Neuronal stem cell (in vitro differentiated cells): ENCODE measurements at regions not wholly inside any gene's neighbourhood (a gene's known extent, or its start where the extent isn't known, plus 50 kb on each side); places are given as distances from the start of the nearest gene placed in this dataset.
A peak's percentile ranks its signal among the peaks of the same experiment; 100 is the strongest.

Source experiments
- DNase-seq: peaks from one replicate; pipeline ENCODE4 v3.0.0-alpha.2; 2013; ENCODE audit warnings: low spot score
- H2AFZ ChIP-seq: one replicate; pipeline ENCODE4 v1.6.1; 2013; ENCODE audit warnings: mild to moderate bottlenecking, low read length, inconsistent platforms
- H2AK5ac ChIP-seq: 2 replicates; pipeline ENCODE4 v1.6.1; 2013; ENCODE audit warnings: low read depth, mild to moderate bottlenecking, inconsistent platforms, low read length, moderate library complexity, mixed read lengths
- H2BK120ac ChIP-seq: 2 replicates; pipeline ENCODE4 v1.6.1; 2013; ENCODE audit warnings: low read depth, mild to moderate bottlenecking, inconsistent platforms, low read length, moderate library complexity, mixed read lengths
- H2BK12ac ChIP-seq: one replicate; pipeline ENCODE4 v1.6.1; 2013; ENCODE audit warnings: low read length, inconsistent platforms
- H2BK15ac ChIP-seq: 2 replicates; pipeline ENCODE4 v1.6.1; 2013; ENCODE audit warnings: mild to moderate bottlenecking, low read length, inconsistent platforms, mixed read lengths
- H2BK5ac ChIP-seq: one replicate; pipeline ENCODE4 v1.6.1; 2013; ENCODE audit warnings: inconsistent platforms, mild to moderate bottlenecking, low read length, moderate library complexity
- H3K14ac ChIP-seq: one replicate; pipeline ENCODE4 v1.6.1; 2013; ENCODE audit warnings: low read length, inconsistent platforms
- H3K18ac ChIP-seq: 2 replicates; pipeline ENCODE4 v1.6.1; 2013; ENCODE audit warnings: low read length, inconsistent platforms
- H3K23ac ChIP-seq: 2 replicates; pipeline ENCODE4 v1.6.1; 2013; ENCODE audit warnings: low read depth, mild to moderate bottlenecking, mixed read lengths, low read length, inconsistent platforms; ENCODE audit not compliant: poor library complexity
- H3K27ac ChIP-seq: replicated peaks from 3 replicates; pipeline ENCODE4 v1.5.1; 2013; ENCODE audit warnings: low read length, inconsistent platforms
- H3K27me3 ChIP-seq, 3 experiments: 2 replicates each; pipeline ENCODE4 v1.6.1; 2013; ENCODE audit warnings: low read length in 3 of 3, mild to moderate bottlenecking in 2 of 3, inconsistent platforms in 1 of 3, low read depth in 1 of 3, mixed read lengths in 1 of 3, moderate library complexity in 1 of 3; ENCODE audit not compliant: control insufficient read depth in 3 of 3, insufficient read depth in 3 of 3
- H3K36me3 ChIP-seq, 2 donors: replicated peaks in 1 of 2; 2 replicates each; pipeline ENCODE4 v1.6.1; 2013; ENCODE audit warnings: low read length in 2 of 2; ENCODE audit not compliant: control insufficient read depth in 2 of 2, insufficient read depth in 2 of 2
- H3K4ac ChIP-seq: 2 replicates; pipeline ENCODE4 v1.6.1; 2013; ENCODE audit warnings: inconsistent platforms, mild to moderate bottlenecking, low read length, moderate library complexity
- H3K4me1 ChIP-seq, 2 donors: 1 replicate in 1 of 2; 2 replicates in 1 of 2; pipeline ENCODE4 v1.6.1; 2013; ENCODE audit warnings: low read length in 2 of 2, low read depth in 1 of 2; ENCODE audit not compliant: control insufficient read depth in 2 of 2, insufficient read depth in 1 of 2
- H3K4me2 ChIP-seq: one replicate; pipeline ENCODE4 v1.6.1; 2013; ENCODE audit warnings: mild to moderate bottlenecking, low read length, inconsistent platforms; ENCODE audit not compliant: insufficient read depth, poor library complexity, severe bottlenecking
- H3K4me3 ChIP-seq, 2 donors: 2 replicates each; pipeline ENCODE4 v1.5.1; 2013; ENCODE audit warnings: low read length in 2 of 2, mild to moderate bottlenecking in 2 of 2, inconsistent platforms in 1 of 2, moderate library complexity in 1 of 2
- H3K79me1 ChIP-seq: one replicate; pipeline ENCODE4 v1.6.1; 2013; ENCODE audit warnings: low read depth, mild to moderate bottlenecking, inconsistent platforms, low read length, moderate library complexity
- H3K9ac ChIP-seq: one replicate; pipeline ENCODE4 v1.6.1; 2013; ENCODE audit warnings: mild to moderate bottlenecking, low read depth, low read length, inconsistent platforms; ENCODE audit not compliant: poor library complexity
- H3K9me3 ChIP-seq, 2 donors: replicated peaks in 1 of 2; 2 replicates each; pipeline versions ENCODE3 to v1.6.1; 2013; ENCODE audit warnings: low read length in 2 of 2, mild to moderate bottlenecking in 2 of 2, inconsistent platforms in 1 of 2, low read depth in 1 of 2, mixed read lengths in 1 of 2, moderate library complexity in 1 of 2; ENCODE audit not compliant: control insufficient read depth in 2 of 2, insufficient read depth in 1 of 2
- H4K8ac ChIP-seq: one replicate; pipeline ENCODE4 v1.6.1; 2013; ENCODE audit warnings: low read depth, mild to moderate bottlenecking, inconsistent platforms, low read length, moderate library complexity
- H4K91ac ChIP-seq: one replicate; pipeline ENCODE4 v1.6.1; 2013; ENCODE audit warnings: low read length, low read depth, mild to moderate bottlenecking, inconsistent platforms; ENCODE audit not compliant: poor library complexity
- WGBS, 2 donors: extraction: QIAGEN DNeasy Blood & Tissue Kit; methylation state at CpG; one replicate each; pipeline ENCODE4 v1.1.7; 2013; ENCODE audit warnings: missing lambda C conversion rate in 2 of 2, mixed read lengths in 1 of 2; ENCODE audit not compliant: insufficient read length in 2 of 2, insufficient replicate concordance in 1 of 2; ENCODE audit errors: extremely low coverage in 2 of 2; 5-methylcytosine and 5-hydroxymethylcytosine counted together

- Histone ChIP-seq H4K8ac (no peak overlapping the region), H3K4me1 (peaks cover 0 to 12% of the 10 kb centered on the region in 2 donors), H3K23ac (no peak overlapping the region), H2AK5ac (no peak overlapping the region), H3K9ac (no peak overlapping the region), H3K36me3 (no peaks in the 10 kb centered on the region), H3K4me2 (no peak overlapping the region), H4K91ac (no peak overlapping the region), H3K79me1 (no peaks in the 10 kb centered on the region), H2AFZ (peak overlapping the region; percentile 55), H3K27me3 (no peaks in the 10 kb centered on the region), H3K14ac (no peak overlapping the region), H2BK120ac (no peak overlapping the region), H3K9me3 (no peaks in the 10 kb centered on the region), H2BK15ac (no peak overlapping the region), H3K27ac (no peak overlapping the region), H3K4ac (no peak overlapping the region), H2BK5ac (no peak overlapping the region), H3K18ac (no peak overlapping the region), H3K4me3 (no peak overlapping the region), H2BK12ac (no peak overlapping the region)
- DNase-seq, result no peak
- WGBS, 2 donors, result no CpG with 5 or more reads among the region's 2 CpGs
Observed at GRCh38 chr3:144294659-144295538, 323.3 kb downstream of the DIPK2A start.

DNA sequence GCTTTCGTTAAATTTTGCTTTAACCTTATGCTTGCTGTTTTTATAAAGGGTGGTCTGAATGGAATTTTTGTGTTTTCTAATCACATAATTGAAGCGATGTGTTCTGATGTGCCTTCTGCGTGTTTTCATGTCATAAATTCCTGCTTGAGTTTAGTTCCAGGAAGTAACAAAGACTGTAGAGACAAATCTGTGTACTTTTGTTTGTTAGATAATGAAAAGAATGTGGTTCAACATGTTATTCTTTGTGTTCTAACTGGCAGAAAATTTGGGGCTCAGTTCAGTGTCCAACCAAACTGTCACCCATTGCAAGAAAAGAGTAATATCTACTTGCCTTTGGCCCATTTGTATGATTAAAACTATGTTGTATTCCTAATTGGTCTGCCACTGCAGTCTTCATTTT lies 324.0 kb downstream of the DIPK2A start:
- DNase-seq, result no peak
- H3K9ac ChIP-seq, result no peak overlapping the region
- WGBS, 2 donors, result no CpG with 5 or more reads among the region's 3 CpGs

DNA sequence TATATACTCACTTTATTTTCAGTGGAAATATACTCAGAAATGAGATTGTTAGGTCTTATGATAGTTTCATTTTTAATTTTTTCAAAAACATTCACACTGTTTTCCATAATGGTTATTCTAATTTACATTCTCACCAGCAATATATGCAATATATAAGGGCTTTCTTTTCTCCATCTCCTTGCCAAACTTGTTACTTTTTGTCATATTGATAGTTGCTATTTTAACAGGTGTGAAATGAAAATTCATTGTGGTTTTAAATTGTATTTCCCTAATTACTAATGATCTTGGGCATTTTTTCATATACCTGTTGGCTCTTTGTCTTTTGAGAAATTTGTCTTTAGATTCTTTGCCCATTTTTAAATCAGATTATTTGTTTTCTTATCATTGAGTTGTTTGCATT lies 325.2 kb downstream of the DIPK2A start:
- H2BK120ac ChIP-seq, result no peak overlapping the region
- no peak overlapping the region for H2BK15ac ChIP-seq
- no peaks in the 10 kb centered on the region for H3K36me3 ChIP-seq
- no peak overlapping the region for H3K18ac ChIP-seq
- no peak overlapping the region for H3K4me3 ChIP-seq
- no peak overlapping the region for H2AFZ ChIP-seq
- H2BK12ac ChIP-seq, result no peak overlapping the region
- H3K4me2 ChIP-seq, result no peak overlapping the region
- H3K14ac ChIP-seq, result no peak overlapping the region
- H3K4me1 ChIP-seq, result peaks cover 0 to 12% of the 10 kb centered on the region in 2 donors
- H3K27ac ChIP-seq, result no peak overlapping the region
- DNase-seq, result no peak
- H3K27me3 ChIP-seq, result no peaks in the 10 kb centered on the region
- no peak overlapping the region for H4K91ac ChIP-seq
- no peak overlapping the region for H2BK5ac ChIP-seq
- H3K79me1 ChIP-seq, result no peaks in the 10 kb centered on the region
- H3K9me3 ChIP-seq, result no peaks in the 10 kb centered on the region
- H3K9ac ChIP-seq, result no peak overlapping the region
- H3K23ac ChIP-seq, result no peak overlapping the region
- H4K8ac ChIP-seq, result no peak overlapping the region
- H3K4ac ChIP-seq, result no peak overlapping the region
- H2AK5ac ChIP-seq, result no peak overlapping the region

More for the DNA sequence above, 324.0 kb downstream of the DIPK2A start:
- peaks cover 0 to 12% of the 10 kb centered on the region in 2 donors for H3K4me1 ChIP-seq
- no peak overlapping the region for H3K18ac ChIP-seq
- H2AK5ac ChIP-seq, result no peak overlapping the region
- H3K27me3 ChIP-seq, result no peaks in the 10 kb centered on the region
- H4K8ac ChIP-seq, result no peak overlapping the region
- no peaks in the 10 kb centered on the region for H3K79me1 ChIP-seq
- no peak overlapping the region for H3K4me3 ChIP-seq
- H3K36me3 ChIP-seq, result no peaks in the 10 kb centered on the region
- H3K4ac ChIP-seq, result no peak overlapping the region
- H3K14ac ChIP-seq, result no peak overlapping the region
- peak overlapping the region; percentile 11 for H3K4me2 ChIP-seq
- no peaks in the 10 kb centered on the region for H3K9me3 ChIP-seq
- no peak overlapping the region for H2BK120ac ChIP-seq
- no peak overlapping the region for H3K23ac ChIP-seq
- H3K27ac ChIP-seq, result no peak overlapping the region
- H2AFZ ChIP-seq, result peak overlapping the region; percentile 55
- H2BK5ac ChIP-seq, result no peak overlapping the region
- no peak overlapping the region for H2BK12ac ChIP-seq
- H2BK15ac ChIP-seq, result no peak overlapping the region
- H4K91ac ChIP-seq, result no peak overlapping the region

DNA sequence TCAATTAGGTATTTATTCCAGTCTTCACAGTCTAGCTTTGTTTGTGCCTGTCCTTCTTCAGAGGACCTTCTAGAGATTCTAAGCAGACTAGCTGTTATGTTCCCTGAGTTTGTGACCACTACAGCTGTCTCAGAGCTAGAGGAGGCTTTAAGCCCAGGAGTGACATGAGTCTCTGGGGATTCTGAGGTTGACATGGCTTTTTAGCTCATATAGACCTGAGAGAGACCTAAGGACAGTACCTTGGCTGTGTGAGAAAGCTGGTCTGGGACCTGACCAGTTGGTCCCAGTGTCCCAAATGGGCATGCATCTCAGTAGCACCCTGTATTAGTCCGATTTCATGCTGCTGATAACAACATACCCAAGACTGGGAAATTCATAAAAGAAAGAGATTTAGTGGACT lies 330.2 kb downstream of the DIPK2A start:
- no peak for DNase-seq
- H4K8ac ChIP-seq, result no peak overlapping the region
- H4K91ac ChIP-seq, result no peak overlapping the region
- no peak overlapping the region for H3K14ac ChIP-seq
- no peak overlapping the region for H3K27ac ChIP-seq
- no peak overlapping the region for H2BK120ac ChIP-seq
- H2AK5ac ChIP-seq, result no peak overlapping the region
- H3K4me2 ChIP-seq, result no peak overlapping the region
- H3K4me3 ChIP-seq, result no peak overlapping the region
- no peak overlapping the region for H3K23ac ChIP-seq
- H3K4ac ChIP-seq, result no peak overlapping the region
- no peak overlapping the region for H2AFZ ChIP-seq
- no peak overlapping the region for H3K18ac ChIP-seq
- no peak overlapping the region for H2BK5ac ChIP-seq
- no CpG with 5 or more reads among the region's 1 CpG for WGBS, 2 donors
- H2BK15ac ChIP-seq, result no peak overlapping the region
- no peak overlapping the region for H3K9ac ChIP-seq
- no peaks in the 10 kb centered on the region for H3K4me1 ChIP-seq
- H3K36me3 ChIP-seq, result no peaks in the 10 kb centered on the region
- H2BK12ac ChIP-seq, result no peak overlapping the region
- H3K27me3 ChIP-seq, result no peaks in the 10 kb centered on the region
- H3K9me3 ChIP-seq, result peaks cover 4 to 9% of the 10 kb centered on the region in 2 donors
- no peaks in the 10 kb centered on the region for H3K79me1 ChIP-seq
